ENCODE measurements at regions not wholly inside any gene's neighbourhood (a gene's known extent, or its start where the extent isn't known, plus 50 kb on each side); places are given as distances from the start of the nearest gene placed in this dataset.

DNA sequence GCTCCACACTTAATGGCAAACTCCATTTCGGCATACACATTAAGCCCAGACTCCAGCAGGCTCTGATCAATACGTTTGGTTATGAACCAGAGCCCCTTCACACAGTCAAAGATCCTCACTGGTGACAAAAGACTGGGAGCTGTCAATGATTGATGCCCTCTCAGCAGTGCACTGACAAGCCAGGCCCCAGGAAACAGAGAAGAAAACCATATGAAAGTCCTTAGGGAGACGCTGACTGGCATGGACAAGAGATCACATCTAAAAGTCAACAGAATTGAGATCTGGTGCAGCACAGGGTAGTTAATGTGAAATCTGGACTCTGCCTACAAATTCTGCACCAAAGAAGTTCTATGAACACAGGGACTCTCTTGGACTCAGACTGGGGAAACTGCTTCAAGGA is 600.9 kb upstream of the NRP1 start:
- Histone ChIP-seq H3K9me3 (no peaks in the 10 kb centered on the region), H3K27me3 (no peaks in the 10 kb centered on the region), H3K36me3 (no peaks in the 10 kb centered on the region), H3K4me1 (no peaks in the 10 kb centered on the region), H3K27ac (no peak overlapping the region), H3K4me3 (no peak overlapping the region)
- 63 to 69% methylated on average over 3 of the region's 3 CpGs for WGBS, 2 donors
- ATAC-seq = no peak
- TF ChIP-seq, protein P1, sequence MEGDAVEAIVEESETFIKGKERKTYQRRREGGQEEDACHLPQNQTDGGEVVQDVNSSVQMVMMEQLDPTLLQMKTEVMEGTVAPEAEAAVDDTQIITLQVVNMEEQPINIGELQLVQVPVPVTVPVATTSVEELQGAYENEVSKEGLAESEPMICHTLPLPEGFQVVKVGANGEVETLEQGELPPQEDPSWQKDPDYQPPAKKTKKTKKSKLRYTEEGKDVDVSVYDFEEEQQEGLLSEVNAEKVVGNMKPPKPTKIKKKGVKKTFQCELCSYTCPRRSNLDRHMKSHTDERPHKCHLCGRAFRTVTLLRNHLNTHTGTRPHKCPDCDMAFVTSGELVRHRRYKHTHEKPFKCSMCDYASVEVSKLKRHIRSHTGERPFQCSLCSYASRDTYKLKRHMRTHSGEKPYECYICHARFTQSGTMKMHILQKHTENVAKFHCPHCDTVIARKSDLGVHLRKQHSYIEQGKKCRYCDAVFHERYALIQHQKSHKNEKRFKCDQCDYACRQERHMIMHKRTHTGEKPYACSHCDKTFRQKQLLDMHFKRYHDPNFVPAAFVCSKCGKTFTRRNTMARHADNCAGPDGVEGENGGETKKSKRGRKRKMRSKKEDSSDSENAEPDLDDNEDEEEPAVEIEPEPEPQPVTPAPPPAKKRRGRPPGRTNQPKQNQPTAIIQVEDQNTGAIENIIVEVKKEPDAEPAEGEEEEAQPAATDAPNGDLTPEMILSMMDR (IDR thresholded peaks at IDR 0.05) = no peak
- no peak for DNase-seq
- FAIRE-seq = no peak
- intact Hi-C loops (cut with DNase I) = no loop called here

DNA sequence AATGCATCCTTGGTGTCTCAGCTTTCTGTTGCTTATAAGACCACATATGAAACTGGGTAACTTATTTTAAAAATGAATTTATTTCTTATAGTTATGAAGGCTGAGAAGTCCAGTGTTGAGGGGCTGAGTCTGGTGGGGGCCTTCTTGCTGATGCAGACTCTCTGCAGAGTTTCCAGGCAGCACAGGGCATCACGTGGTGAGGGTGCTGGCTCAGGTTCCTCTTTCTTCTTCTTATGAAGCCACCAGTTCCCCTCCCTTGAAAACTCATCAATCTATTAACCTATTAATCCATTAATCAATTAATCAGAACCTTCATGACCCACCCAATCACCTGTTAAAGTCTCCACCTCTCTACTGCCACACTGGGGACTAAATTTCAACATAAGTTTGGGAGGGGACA is 595.6 kb upstream of the NRP1 start:
- TF ChIP-seq, protein P1 (IDR thresholded peaks at IDR 0.05) = no peak
- intact Hi-C loops (cut with DNase I) = no loop called here
- DNase-seq = no peak
- H3K4me1 ChIP-seq = no peaks in the 10 kb centered on the region
- H3K27ac ChIP-seq = no peak overlapping the region
- no peaks in the 10 kb centered on the region for H3K9me3 ChIP-seq
- no peak for ATAC-seq
- WGBS, 2 donors = 67 to 82% methylated on average over 1 of the region's 1 CpG
- H3K27me3 ChIP-seq = no peaks in the 10 kb centered on the region
- FAIRE-seq = no peak
- H3K36me3 ChIP-seq = no peaks in the 10 kb centered on the region
- no peak overlapping the region for H3K4me3 ChIP-seq

DNA sequence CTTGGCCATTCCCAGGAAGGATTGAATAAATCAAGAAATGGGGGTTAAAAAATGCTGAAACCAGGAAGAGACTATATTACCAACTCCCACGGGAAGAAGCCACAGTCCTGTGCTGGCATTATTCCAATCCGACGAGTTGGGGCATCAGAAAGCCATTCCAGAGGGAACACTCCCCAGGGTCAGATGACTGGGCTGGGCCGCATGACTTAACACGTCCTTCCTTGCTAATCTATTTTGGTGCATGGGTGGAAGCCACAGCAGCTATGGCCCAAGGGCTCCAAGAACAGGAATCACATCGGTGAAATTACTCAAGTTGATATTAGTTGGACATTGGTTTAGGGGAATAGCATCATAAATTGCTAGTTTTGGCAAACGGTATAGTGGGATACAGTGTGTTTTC is 592.9 kb upstream of the NRP1 start:
- intact Hi-C loops (cut with DNase I) = no loop called here
- ATAC-seq (no peak), FAIRE-seq (no peak), DNase-seq (no peak)
- TF ChIP-seq, protein P1 (IDR thresholded peaks at IDR 0.05) = no peak
- H3K4me1 ChIP-seq = no peaks in the 10 kb centered on the region
- WGBS, 2 donors = 67 to 73% methylated on average over 7 of the region's 7 CpGs
- H3K27me3 ChIP-seq = no peaks in the 10 kb centered on the region
- H3K27ac ChIP-seq = no peak overlapping the region
- no peaks in the 10 kb centered on the region for H3K36me3 ChIP-seq
- no peak overlapping the region for H3K4me3 ChIP-seq
- H3K9me3 ChIP-seq = no peaks in the 10 kb centered on the region

DNA sequence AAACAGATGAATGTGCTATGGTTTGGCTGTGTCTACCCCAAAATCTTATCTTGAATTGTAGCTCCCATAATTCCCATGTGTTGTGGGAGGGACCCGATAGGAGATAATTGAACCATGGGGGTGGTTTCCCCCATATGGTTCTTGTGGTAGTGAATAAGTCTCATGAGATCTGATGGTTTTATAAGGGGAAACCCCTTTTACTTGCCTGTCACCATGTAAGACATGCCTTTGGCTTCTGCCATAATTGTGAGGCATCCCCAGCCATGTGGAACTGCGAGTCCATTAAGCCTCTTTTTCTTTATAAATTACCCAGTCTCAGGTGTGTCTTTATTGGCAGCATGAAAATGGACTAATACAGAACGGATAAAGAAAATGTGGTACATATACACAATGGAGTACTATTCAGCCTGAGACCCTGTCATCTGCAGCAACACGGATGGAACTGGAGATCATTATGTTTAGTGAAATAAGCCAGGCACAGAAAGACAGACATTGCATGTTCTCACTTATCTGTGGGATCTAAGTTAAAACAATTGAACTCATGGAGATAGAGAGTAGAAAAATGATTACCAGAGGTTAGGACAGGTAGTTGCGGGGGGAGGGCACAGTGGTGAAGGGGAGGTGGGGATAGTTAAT is 587.6 kb upstream of the NRP1 start:
- H3K9me3 ChIP-seq = no peaks in the 10 kb centered on the region
- H3K4me3 ChIP-seq = no peak overlapping the region
- TF ChIP-seq, protein P1 (IDR thresholded peaks at IDR 0.05) = no peak
- no peak overlapping the region for H3K27ac ChIP-seq
- H3K27me3 ChIP-seq = no peaks in the 10 kb centered on the region
- intact Hi-C loops (cut with DNase I) = no loop called here
- H3K4me1 ChIP-seq = no peaks in the 10 kb centered on the region
- DNase-seq = no peak
- no peak for ATAC-seq
- H3K36me3 ChIP-seq = no peaks in the 10 kb centered on the region
- 60 to 87% methylated on average over 5 of the region's 5 CpGs for WGBS, 2 donors
- FAIRE-seq = no peak

DNA sequence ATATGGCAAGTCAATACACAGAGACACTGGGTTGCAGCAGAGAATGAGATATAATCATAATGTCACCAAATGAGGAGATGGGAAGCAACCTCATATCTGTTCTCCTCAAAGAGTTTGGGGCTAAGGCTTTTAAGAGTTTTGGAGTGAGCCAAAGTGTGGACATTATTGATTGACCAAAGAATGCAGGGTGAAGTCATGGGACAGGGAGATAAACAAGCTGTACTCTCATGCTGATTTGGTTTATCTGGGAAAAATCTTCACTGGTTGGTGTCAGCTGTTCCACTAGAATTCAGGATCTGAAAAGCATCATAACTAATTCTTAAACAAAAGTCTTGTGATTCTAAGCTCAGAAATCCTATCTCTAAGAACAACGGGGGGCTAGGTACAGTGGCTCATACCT is 585.9 kb upstream of the NRP1 start:
- Histone ChIP-seq H3K4me1 (no peaks in the 10 kb centered on the region), H3K27me3 (no peaks in the 10 kb centered on the region), H3K36me3 (no peaks in the 10 kb centered on the region), H3K27ac (no peak overlapping the region), H3K4me3 (no peak overlapping the region), H3K9me3 (no peaks in the 10 kb centered on the region)
- intact Hi-C loops (cut with DNase I) = no loop called here
- ATAC-seq (no peak), FAIRE-seq (no peak), DNase-seq (no peak)
- TF ChIP-seq, protein P1 (IDR thresholded peaks at IDR 0.05) = no peak
- WGBS, 2 donors = 79 to 80% methylated on average over 1 of the region's 1 CpG
